OCI-M1 (cell line): ENCODE measurements at regions not wholly inside any gene's neighbourhood (a gene's known extent, or its start where the extent isn't known, plus 50 kb on each side); places are given as distances from the start of the nearest gene placed in this dataset.

ENCODE experiments used
- DNase-seq: peaks from one replicate; lab custom pipeline; 2025; lab: John Stamatoyannopoulos, UW

- no peak for DNase-seq
Observed at GRCh38 chr18:10009321-10010144, 95.7 kb downstream of the VAPA start.

GRCh38 chr18:10010611-10011015 lies 96.8 kb downstream of the VAPA start:
- no peak for DNase-seq

GRCh38 chr18:10011061-10011460 lies 97.2 kb downstream of the VAPA start:
- DNase-seq, result no peak

GRCh38 chr18:10011751-10012150 lies 97.9 kb downstream of the VAPA start:
- no peak for DNase-seq

GRCh38 chr18:10012526-10012925 lies 98.7 kb downstream of the VAPA start:
- DNase-seq, result no peak

- DNase-seq, result no peak
Observed at GRCh38 chr18:10013621-10014543, 100.1 kb downstream of the VAPA start.

GRCh38 chr18:10015288-10015701 lies 101.5 kb downstream of the VAPA start:
- peak; percentile 45 for DNase-seq

GRCh38 chr18:10015941-10016819 lies 102.4 kb downstream of the VAPA start:
- no peak for DNase-seq

- DNase-seq, result no peak
Observed at GRCh38 chr18:10017043-10017442, 103.2 kb downstream of the VAPA start.

GRCh38 chr18:10018289-10018688 lies 104.5 kb downstream of the VAPA start:
- no peak for DNase-seq

- DNase-seq, result no peak
Observed at GRCh38 chr18:10020171-10020570, 106.4 kb downstream of the VAPA start.

- no peak for DNase-seq
Observed at GRCh38 chr18:10022365-10022764, 108.5 kb downstream of the VAPA start.

GRCh38 chr18:10023853-10024570 lies 110.2 kb downstream of the VAPA start:
- DNase-seq, result no peak

- no peak for DNase-seq
Observed at GRCh38 chr18:10025711-10026670, 112.2 kb downstream of the VAPA start.

- DNase-seq, result no peak
Observed at GRCh38 chr18:10027031-10027430, 113.2 kb downstream of the VAPA start.

- no peak for DNase-seq
Observed at GRCh38 chr18:10027461-10027860, 113.6 kb downstream of the VAPA start.

- no peak for DNase-seq
Observed at GRCh38 chr18:10029711-10030110, 115.9 kb downstream of the VAPA start.

- no peak for DNase-seq
Observed at GRCh38 chr18:10030816-10031541, 117.2 kb downstream of the VAPA start.

- no peak for DNase-seq
Observed at GRCh38 chr18:10032331-10033015, 118.7 kb downstream of the VAPA start.
